ENCODE measurements at regions not wholly inside any gene's neighbourhood (a gene's known extent, or its start where the extent isn't known, plus 50 kb on each side); places are given as distances from the start of the nearest gene placed in this dataset.

DNA sequence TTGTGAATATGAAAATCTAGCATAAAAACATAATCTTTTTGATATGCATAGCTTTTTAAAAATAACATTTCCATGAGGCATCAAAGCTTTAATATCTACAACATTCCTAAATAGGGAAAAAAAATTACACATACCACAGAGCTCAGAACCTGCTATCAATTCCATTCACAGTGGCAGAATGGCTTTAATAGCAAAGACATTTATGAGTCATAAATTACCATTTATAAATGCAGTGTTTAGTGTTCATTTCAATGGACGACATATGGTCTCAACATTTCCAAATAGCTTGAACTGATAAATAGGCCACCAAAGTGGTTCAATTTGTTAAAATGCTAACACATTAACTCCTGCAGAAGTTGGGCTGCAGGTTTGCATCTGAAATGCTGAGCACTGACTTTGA, 600.6 kb upstream of the SETBP1 start:
- DNase-seq, result no peak

DNA sequence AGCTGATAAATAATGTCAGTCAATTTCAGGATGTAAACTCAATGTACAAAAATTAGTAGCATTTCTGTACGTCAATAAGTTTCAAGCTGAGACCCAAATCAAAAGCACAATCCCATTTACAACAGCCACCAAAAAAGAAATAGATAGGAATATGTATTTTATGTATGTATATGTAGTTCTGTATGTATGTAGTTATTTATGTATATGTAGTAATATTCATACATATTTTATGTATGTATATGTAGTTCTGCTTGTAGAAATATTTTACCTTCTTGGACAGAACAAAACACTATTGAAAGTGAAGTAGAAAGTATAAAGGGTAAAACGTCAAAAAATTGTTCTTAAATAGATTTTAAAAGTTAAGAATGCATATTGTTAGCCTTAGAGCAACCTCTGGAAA, 591.0 kb upstream of the SETBP1 start:
- no peak for DNase-seq

DNA sequence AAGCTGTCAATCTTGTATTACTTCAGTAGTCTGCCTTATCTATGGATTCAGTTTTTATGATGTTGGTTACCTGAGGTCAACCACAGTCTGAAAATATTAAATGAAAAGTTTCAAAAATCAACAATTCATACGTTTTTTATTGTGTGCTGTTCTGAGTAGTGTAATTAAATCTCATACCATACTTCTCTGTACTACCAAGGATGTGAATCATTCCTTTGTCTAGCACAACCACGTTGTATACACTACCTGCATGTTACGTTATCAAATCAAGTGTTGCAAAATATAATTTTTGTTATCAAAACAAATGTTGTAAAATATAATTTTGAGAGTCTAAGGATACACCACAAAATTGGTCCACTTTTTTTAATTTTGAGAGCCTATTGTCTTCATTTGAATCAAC, 590.2 kb upstream of the SETBP1 start:
- DNase-seq, result no peak

DNA sequence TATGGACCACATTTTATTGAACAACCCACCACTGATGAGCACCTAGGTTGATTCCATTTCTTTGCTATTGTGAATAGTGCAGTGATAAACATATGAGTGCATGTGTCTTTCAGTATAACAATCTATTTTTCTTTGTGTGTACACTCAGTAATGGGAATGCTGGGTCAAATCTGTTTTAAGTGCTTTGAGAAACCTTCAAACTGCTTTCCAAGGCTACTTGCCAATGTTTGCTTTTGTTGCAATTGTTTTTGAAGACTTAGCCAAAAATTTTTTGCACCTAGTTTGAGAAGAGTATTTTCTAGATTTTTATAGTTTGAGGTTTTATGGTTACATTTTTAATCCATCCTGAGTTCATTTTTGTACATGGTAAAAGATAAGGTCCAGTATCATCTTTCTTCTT, 587.4 kb upstream of the SETBP1 start:
- DNase-seq, result no peak

DNA sequence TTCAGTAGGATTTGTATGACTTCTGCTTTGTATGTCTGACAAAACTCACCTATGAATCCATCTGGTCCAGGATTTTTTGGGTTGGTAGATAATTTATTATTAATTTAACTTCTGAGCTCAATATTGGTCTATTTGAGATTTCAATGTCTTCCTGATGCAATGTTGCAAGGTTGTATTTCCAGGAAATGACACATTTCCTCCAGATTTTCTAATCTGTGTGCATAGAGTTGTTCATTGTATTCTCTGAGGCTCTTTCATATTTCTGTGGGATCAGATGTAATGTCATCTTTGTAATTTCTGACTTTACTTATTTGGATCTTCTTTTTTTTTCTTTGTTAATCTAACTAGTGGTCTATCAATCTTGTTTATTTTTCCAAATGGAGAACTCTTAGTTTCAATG, 584.7 kb upstream of the SETBP1 start:
- DNase-seq, result no peak

DNA sequence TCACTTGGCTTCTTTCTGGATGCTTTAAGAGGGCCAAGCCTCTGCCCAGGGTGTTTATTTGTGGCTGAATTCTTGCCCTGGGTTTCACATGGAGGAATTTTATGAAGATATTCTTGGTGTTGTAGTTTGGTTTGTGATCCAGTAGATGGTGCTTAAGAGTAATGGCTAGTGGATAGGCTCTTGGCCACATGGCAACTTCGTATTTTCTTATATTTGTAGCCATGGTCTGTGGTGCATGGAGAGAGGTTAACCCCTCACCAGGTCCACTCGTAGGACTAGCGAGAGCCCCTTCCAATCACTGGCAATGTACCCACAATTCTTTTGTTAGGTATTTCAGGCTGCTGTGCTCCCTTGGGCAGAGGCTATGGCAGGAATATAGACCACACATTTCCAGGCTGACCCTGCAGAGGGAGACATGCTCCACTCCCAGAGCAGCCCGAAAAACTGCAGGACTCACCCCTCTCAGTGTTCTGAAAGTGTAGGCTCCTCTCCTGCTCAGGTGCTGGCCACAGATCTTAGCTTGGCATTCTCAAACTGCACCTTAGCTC, 582.1 kb upstream of the SETBP1 start:
- no peak for DNase-seq

DNA sequence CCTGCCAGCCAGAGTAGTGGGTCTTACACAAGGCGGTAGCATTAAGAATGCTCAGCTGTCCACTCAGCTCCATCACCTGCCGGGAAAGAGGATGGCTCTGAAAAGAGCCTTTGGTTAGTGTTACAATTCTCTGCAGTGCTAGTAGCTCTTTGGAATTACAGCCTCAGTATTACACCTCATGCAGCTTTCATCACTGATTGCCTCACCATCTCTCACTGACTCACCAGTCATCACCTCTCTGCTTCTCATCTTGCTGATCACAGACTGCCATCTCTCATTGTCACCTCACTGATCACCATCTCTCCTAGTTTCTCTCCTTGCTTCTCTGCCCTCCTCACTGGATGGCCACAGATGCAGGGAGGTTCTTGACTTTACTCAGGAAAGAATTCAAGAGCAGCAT, 573.5 kb upstream of the SETBP1 start:
- DNase-seq, result no peak

DNA sequence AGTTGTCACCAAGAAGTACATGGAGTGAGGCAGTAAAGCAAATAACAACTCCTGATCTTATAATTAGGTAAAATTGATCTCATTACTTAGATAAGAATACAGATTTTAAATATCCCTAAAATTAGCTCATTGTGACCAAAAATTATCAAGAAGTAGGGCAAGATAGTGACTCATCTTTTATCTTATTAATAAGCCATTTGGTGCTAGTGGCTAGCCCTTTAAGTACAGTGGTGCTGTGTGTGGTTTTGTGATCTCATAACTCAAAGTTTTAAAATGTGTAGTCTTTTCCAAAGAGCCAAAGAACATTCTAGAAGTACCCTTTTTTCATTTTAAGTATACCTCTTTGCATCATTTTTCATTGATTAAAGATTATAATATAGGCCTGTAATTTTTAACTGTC, 569.4 kb upstream of the SETBP1 start:
- DNase-seq, result no peak

DNA sequence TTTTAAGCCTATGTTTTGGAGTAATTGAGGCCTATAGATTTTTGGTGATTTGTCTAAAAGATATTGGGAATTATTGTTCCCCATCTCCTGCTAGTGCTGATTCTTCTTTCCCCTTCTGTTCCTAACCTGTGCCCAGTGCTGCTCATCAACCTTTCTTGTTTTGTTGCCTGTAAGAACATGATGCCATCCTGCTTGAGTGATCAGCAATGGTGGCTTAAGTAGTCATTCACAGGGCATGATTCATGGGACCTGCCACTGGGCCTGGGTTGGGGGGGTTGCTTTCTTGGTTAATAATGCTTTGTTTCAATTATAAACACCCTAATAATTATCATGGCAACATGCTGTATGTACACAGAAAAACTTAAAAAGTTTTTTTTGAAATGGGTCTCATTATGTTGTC, 562.9 kb upstream of the SETBP1 start:
- DNase-seq, result no peak

DNA sequence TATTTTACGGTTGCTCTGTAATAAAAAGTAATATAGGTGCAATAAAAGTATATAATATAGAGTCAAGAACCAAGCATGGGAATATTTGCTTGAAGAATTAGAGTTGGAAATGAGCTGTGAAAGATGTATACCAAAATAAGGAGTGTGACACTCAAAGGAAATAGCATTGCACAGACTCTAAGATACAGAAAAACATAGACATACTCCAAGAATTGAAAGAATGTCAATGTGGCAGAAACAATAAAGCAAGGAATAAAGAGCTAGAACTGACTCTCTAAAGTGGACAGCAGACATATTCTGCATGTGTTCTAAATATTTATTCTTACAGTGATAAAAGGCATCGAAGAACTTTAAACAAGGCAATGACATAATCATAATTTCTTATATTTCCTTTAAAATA, 561.1 kb upstream of the SETBP1 start:
- no peak for DNase-seq

DNA sequence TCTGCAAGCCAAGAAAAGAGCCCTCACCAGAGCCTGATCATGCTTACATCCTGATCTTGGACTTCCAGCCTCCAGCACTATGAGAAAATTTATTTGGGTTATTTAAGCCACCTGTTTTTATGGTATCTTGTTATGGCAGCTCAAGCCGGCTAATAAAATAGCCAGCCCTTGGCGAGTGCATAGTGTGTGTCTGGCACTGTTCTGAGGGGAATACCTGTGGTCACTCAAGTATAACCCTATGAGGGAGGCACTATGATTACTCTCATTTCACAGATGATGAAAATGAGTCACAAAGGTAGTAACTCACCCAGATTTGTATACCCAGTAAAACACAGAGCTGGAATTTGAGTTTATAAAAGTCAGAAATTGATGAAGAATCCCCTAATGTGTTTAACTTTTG, 556.9 kb upstream of the SETBP1 start:
- no peak for DNase-seq

DNA sequence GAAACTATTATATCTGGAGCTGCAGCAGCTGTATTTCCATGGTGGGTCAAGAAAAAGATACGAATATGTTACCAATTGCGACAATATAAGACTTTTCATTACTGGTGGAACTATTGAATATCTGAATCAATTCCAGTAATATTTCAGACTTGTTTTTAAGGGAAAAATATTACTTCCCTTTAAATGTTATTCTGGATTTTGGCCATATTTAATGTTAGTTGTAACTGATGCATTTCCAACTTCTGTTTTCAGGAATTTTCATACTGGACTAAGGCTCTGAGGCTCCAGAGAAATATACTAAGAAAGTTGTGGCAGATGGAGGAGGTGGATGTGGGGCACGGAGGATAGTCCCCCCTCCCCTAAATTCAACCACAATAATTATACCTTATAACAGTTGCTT, 555.2 kb upstream of the SETBP1 start:
- DNase-seq, result no peak

DNA sequence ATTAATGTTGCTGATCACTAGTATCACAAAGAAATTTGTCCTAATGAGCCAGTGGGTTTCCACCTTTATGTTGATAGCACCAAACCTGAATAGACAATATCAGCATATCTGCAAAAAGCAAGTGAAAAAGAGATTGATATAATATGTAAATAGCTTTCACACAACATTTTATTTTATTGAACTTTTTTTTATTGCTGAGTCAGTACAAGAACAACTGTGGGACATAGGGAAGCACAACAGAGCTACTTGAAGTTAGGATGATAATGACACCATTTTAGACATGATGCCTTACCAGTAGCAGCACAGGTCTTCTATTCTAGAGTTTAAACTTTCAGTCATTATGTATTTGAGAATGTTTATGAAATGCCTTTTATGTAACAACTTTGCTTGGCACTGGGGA, 554.1 kb upstream of the SETBP1 start:
- DNase-seq, result no peak

DNA sequence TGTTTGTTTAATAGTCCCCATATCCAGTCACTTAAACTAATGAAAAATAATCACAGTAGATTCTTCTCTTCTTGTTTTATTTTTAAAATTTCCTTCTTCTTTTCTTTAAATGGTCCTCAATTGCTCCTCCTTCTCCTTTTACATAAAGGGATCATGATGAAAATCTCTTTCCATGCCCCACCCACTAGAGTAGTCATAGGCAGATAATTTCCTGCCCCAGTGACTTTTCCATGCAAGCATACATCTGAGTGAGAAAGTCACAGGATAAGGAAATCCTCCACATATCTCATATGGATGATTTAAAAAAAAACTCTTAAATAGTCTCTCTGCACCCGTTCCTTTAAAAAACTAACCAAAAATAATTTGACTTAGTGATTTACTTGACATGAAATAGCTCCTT, 552.3 kb upstream of the SETBP1 start:
- DNase-seq, result no peak

DNA sequence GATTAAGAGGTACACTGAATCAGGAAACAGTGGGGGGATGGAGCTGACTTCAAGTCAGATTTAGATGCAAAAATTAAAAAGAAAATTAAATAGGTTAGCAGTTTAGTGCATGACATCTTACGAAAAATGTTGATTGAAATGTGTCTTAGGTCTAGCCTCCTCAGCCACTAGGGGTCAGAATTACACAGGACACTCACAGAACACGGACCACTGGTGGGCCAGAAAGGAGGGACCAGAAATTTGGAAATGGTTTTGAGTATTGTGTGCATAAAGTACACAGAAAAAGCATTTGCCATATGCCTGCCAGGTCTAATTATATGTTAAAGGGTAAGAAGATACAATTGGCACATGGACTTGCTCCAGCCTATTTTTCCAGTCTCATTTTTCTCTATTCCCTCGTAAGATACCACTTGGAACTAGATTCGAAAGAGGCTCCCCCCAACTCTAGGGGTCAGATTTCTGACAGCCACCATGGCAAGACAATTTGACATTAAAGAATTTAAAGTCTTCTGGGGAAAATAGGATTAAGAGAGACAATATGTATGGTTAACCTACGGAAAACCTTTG, 550.2 kb upstream of the SETBP1 start:
- DNase-seq, result no peak

DNA sequence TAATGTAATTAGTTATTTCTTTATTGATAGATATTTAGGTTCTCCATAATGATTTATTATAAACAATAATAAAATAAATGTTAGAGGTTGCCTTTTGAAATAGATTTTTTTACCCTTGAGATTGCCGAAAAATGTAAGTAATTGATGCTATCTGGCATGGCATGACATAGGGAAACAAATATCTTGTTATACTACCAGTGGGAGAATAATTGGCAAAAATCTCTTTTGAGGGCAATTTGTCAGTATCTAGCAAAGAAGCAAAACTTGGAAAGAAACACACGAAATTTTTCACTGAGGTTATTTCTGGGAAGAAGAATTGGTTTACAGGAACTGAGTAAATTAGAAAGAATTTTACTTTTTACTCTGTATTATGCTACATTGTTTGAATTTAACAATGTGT, 547.2 kb upstream of the SETBP1 start:
- DNase-seq, result no peak

DNA sequence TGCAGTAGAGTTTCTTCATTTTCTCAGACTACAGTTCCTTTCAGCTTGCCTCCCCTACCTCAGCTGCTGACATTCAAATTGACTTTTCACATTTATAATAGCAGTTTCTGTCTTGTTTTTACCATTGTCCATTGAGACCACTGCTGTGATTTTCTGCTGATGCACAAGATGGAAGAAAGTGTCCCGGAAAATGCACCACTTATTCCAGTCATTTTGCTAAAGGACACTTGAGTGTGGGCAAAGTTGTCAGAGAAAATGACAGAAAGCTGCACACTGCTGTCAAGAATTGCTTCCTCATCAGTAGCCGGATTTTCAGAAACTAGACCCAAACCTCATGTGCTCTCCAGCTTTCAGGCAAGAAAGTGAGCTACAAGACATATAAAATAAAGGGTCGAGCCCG, 546.2 kb upstream of the SETBP1 start:
- no peak for DNase-seq

DNA sequence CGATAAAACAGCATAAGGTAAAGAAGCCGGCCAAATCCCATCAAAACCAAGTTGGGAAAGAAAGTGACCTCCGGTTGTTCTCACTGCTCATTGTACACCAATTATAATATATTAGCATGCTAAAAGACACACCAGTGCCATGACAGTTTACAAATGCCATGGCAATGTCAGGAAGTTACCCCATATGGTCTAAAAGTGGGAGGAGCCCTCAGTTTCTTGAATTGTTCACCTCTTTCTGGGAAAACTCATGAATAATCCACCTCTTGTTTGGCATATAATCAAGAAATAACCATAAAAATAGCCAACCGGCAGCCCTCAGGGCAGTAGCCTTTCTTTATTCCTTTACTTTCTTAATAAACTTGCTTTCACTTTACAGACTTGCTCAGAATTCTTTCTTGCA, 544.9 kb upstream of the SETBP1 start:
- DNase-seq, result no peak

DNA sequence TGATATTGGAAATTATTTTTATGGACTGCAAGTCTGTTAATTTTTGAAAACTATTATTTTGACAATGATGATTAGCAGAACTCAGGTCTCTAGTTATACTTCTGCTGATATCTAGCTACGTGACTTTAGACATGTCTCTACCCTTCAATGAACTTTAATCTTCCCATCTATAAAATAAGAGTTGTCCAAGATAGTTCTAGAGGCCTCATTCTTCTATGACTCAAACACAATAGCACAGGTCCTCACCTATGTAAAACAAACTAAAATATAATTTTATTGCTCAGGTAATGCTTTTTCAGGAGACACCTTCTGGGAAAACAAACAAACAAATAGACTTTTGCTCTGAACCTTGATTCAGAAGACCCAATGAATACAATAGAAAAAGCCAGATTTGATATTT, 544.4 kb upstream of the SETBP1 start:
- DNase-seq, result no peak

DNA sequence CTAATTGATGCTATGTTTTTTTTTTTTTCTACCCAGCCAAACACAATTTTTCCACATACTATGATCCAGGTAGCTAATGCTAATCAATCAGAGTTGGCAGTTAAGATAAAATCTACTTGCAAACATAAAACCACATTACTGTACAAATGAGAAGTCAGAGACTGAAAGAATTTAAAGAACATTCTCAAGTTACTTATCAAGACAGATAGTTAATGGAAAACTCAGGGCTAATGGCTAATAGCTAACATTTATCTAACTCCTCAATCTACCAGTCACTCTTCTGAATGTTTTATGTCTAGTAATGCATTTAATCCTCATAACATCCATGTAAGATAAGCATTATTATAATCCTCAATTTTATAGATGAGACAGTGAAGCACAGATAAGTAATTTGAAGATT, 537.6 kb upstream of the SETBP1 start:
- DNase-seq, result no peak

DNA sequence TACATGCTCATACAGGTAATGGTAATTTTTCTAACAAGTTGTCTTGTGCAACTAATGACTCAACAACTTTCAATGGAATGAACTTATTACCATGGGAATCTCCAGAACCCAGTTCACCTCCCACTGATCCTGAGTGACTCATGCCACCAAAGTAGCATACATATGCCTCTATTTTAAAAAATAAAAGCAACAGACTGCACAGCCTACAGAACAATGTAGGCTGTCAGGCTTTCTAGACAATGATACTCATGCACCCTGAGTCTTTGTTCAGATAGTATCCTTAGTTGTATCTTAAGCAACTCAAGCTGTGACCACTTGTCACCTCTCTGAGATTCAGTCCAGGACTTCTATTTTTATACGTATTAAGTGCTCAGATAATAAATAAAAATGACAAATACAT, 531.0 kb upstream of the SETBP1 start:
- DNase-seq, result no peak

DNA sequence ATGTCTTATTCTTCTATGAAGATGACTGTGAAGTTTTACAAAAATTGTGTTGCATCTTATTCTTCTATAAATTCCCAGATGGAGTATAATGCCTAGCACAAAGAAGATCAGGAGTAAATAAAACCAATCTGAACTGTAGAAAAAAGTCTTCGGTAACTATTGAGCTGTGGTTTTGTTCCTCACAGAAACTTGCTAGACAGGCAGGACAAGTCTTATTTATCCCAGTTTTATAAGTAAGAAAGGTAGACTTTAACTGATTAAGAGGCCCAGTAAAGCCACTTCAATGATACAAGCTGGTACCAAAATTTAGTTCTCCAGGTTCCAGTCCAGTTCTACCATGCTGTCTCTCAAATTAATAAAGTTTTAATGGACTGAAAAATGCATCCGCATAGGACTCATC, 526.7 kb upstream of the SETBP1 start:
- DNase-seq, result no peak

DNA sequence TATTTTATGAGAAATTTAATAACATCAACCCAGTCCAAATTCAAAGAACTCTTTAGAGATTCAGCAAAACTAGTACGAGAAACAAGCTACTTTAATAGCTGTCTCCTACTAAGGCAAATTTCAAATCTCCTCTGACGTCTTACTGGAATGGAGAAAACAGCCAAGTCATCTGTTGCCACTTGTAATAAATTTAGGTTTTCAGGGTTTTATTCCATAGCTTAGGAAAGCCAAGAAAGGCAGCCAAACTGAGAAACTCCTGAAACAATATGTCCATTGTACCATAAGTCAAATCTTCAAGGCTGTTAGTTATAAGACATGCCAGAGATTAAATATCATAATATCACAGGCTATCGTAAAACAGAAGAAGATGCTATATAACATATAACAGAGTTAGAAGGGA, 524.6 kb upstream of the SETBP1 start:
- no peak for DNase-seq

DNA sequence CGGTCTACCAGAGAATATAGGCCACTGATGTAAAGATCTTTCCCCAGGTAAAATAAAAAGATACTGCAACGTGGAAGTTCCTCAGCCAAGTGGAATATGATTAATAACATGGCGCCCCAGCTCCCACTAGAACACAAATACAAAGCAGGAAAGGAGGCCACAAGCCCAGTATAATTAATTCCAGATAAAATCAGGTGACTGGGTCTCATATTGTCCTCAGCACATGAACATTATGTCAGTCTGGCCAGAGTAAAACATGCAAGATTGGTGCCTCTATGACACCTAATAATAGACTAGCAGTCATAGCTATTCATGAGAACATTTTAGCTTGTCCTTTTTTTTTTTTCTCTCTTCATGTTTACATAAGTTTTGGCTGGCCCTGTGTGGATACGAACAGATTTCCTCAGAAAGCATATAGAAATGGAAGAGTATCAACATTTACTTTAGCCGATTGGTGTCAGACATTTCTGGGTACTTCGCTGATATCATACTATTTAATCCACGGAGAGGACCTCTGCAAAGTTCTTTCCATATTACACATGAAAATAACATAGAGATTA, 523.8 kb upstream of the SETBP1 start:
- DNase-seq, result no peak

DNA sequence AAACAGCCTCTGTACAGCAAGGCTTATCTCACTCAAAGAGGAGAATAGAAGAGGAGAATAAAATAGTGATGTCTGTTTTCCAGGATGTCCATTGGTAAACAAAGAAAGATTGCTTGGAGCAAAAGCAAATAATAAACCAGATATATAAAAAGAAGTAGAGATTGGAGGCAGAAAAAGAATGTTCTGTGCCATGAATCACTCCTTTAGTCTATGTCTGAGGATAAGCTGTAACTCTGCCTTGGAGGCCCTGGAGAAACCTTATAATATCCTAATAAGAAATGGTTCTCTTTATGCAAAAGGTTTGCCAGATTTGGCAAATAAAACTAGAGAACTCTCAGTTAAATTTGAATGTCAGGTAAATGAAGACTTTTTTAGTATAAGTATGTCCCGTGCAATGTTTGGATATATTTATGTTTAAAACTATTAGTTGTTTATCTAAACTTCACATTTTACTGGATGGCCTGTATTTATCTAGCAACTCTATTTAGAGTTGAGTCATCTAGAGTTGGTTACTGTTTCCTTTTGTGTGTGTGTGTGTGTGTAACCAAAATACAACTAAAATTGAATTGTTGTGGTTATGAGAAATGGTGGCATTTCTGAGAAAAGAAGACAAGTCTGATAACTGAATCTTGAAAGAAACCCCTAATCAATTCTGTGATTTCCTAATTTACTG, 510.3 kb upstream of the SETBP1 start:
- DNase-seq, result no peak
